Testis (tissue), 2 donors: ENCODE measurements at regions not wholly inside any gene's neighbourhood (a gene's known extent, or its start where the extent isn't known, plus 50 kb on each side); places are given as distances from the start of the nearest gene placed in this dataset.

Experiments
- DNase-seq: peaks from one replicate; pipeline ENCODE4 v3.0.0-alpha.2; 2019
- H3K27ac ChIP-seq, 2 donors: fragments of 200-600 bp; sonication (generic); one replicate each; pipeline ENCODE4 v1.5.1; 2019
- H3K27me3 ChIP-seq: fragments of 200-600 bp; sonication (generic); one replicate; pipeline ENCODE4 v1.5.1; 2019
- H3K36me3 ChIP-seq: fragments of 200-600 bp; sonication (generic); one replicate; pipeline ENCODE4 v1.5.1; 2017; ENCODE audit warnings: low read depth; ENCODE audit errors: missing control alignments
- H3K4me1 ChIP-seq: fragments of 200-600 bp; sonication (generic); one replicate; pipeline ENCODE4 v1.5.1; 2019
- H3K4me3 ChIP-seq, 2 donors: fragments of 200-600 bp; sonication (generic); one replicate each; pipeline ENCODE4 v1.5.1; 2017 to 2019
- H3K9me3 ChIP-seq: fragments of 200-600 bp; sonication (generic); one replicate; pipeline ENCODE4 v1.5.1; 2017
- POLR2A ChIP-seq: fragments of 450-650 bp; IDR thresholded peaks from one replicate; pipeline ENCODE4 v1.6.1; 2017; ENCODE audit warnings: antibody characterized with exemption, mild to moderate bottlenecking, moderate library complexity
- WGBS, 2 donors: methylation state at CpG; one replicate each; pipeline ENCODE4 v1.1.5; 2018; 5-methylcytosine and 5-hydroxymethylcytosine counted together
- intact Hi-C: fragments of 100-400 bp; cut with DNase I; formaldehyde crosslinking; loops from one replicate; pipeline ENCODE4 v1.15.1; 2023; ENCODE audit warnings: low total_unique reads
- TF ChIP-seq, protein P1 (sequence below), 3 experiments: fragments of 450-650 bp in 2 of 3; fragments of 200-600 bp in 1 of 3; sonication (generic) in 1 of 3; IDR thresholded peaks; one replicate each; pipeline ENCODE4 v1.5.1; 2016 to 2019; ENCODE audit warnings: antibody characterized with exemption in 3 of 3, mild to moderate bottlenecking in 2 of 3, moderate library complexity in 1 of 3

DNA sequence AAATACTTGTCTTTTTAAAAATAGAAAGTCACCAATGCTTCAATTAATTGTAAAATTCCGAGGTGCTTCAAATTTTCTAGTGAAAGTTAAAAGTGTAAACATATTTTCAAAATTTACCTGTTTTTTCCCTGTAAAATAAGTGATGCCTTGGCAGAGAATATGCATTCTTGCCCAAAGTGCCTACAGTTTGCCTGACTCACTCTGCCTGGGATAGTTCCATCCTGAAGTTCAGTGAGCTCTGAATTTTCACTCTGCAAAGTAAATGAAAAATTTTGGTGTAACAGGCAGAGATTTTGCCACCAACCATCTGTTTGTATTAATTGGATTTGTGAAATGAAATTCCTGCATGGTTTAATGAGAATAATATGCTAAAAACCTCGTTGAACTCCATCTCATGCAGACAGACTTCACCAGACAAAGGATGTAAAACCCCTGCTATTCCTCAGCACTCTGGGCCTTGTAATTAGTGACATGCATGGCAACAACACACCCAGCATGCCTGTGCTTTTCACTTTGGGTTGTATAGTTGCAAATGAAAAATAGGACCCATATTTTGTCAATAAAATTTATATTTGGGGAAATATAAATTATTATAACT, 117.4 kb upstream of the GNAI1 start:
- no peak for DNase-seq
- Histone ChIP-seq H3K27me3 (no peaks in the 10 kb centered on the region), H3K4me3 (no peak overlapping the region), H3K36me3 (no peaks in the 10 kb centered on the region), H3K4me1 (no peaks in the 10 kb centered on the region), H3K27ac (no peak overlapping the region), H3K9me3 (no peaks in the 10 kb centered on the region)
- WGBS, 2 donors = 68 to 74% methylated on average over 2 of the region's 2 CpGs
- intact Hi-C loops = no loop called here
- TF ChIP-seq, protein P1, sequence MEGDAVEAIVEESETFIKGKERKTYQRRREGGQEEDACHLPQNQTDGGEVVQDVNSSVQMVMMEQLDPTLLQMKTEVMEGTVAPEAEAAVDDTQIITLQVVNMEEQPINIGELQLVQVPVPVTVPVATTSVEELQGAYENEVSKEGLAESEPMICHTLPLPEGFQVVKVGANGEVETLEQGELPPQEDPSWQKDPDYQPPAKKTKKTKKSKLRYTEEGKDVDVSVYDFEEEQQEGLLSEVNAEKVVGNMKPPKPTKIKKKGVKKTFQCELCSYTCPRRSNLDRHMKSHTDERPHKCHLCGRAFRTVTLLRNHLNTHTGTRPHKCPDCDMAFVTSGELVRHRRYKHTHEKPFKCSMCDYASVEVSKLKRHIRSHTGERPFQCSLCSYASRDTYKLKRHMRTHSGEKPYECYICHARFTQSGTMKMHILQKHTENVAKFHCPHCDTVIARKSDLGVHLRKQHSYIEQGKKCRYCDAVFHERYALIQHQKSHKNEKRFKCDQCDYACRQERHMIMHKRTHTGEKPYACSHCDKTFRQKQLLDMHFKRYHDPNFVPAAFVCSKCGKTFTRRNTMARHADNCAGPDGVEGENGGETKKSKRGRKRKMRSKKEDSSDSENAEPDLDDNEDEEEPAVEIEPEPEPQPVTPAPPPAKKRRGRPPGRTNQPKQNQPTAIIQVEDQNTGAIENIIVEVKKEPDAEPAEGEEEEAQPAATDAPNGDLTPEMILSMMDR (IDR thresholded peaks at IDR 0.05) = no peak

DNA sequence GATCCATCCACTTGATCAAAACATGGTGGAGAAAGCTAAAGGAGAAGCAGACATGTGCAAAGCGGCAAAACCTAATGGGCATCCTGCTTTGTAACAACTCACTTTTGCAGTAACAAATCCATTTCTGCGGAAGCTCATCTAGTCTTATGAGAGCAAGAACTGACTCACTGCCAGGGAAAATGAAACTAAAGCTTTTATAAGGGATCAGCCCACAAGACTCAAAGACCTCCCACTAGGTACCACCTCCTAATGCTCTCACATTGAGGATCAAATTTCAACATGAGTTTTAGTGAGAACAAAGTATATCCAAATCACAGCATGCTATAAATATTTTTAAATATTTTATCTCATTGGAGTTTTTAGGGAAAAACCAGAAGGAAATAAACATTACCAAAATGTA, 120.1 kb upstream of the GNAI1 start:
- no peaks in the 10 kb centered on the region for H3K27me3 ChIP-seq
- H3K36me3 ChIP-seq = no peaks in the 10 kb centered on the region
- no peaks in the 10 kb centered on the region for H3K9me3 ChIP-seq
- TF ChIP-seq, protein P1 (IDR thresholded peaks at IDR 0.05) = no peak
- no peak for TF ChIP-seq POLR2A
- H3K4me1 ChIP-seq = no peaks in the 10 kb centered on the region
- no peak for DNase-seq
- no peak overlapping the region for H3K27ac ChIP-seq
- intact Hi-C loops = no loop called here
- 85 to 89% methylated on average over 2 of the region's 2 CpGs for WGBS, 2 donors
- H3K4me3 ChIP-seq = no peak overlapping the region

DNA sequence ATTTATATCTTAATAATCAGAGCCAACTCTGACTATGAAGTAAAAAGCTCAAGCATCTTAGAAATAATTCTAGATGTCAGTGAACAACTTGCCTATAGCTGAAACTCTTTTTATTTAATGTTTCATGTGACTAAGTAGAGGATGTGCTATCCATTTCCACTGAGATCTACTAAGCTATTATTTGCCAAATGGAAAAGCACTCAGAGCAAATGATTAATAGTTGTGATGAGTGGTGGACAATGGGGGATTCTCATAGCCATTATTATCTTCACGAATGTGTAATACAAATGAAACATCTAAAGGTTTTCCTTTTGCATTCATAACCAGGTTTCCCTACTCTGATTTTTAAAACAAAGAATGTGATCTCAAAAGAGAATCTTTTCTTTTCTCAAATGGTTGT, 126.6 kb upstream of the GNAI1 start:
- intact Hi-C loops = no loop called here
- no peak for DNase-seq
- 62 to 64% methylated on average over 1 of the region's 1 CpG for WGBS, 2 donors

DNA sequence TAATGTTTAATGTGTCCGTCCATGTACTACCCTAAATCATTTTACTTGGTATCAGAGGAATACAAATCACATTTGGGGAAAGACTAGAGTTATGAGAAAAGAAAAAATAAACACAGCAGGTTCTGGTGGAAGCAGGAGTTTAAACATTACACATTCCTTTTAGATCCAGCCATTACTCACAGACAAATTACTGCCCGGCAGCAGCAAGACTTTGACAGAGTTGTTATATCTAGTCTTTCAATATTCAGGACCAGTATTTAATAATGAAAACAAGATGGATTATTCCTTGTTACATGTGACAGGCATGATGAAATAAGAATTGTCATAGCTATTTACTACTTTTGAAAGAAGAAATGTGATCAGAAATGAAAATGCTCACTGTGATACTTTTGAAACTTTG, 131.8 kb upstream of the GNAI1 start:
- TF ChIP-seq POLR2A = no peak
- TF ChIP-seq, protein P1 (IDR thresholded peaks at IDR 0.05) = no peak
- Histone ChIP-seq H3K4me1 (no peaks in the 10 kb centered on the region), H3K27ac (no peak overlapping the region), H3K36me3 (no peaks in the 10 kb centered on the region), H3K9me3 (no peaks in the 10 kb centered on the region), H3K4me3 (no peak overlapping the region), H3K27me3 (no peaks in the 10 kb centered on the region)
- DNase-seq = no peak
- intact Hi-C loops = no loop called here
- 70% methylated on average over 2 of the region's 2 CpGs for WGBS, 2 donors

More for the DNA sequence above, 126.6 kb upstream of the GNAI1 start:
- H3K27me3 ChIP-seq = no peaks in the 10 kb centered on the region
- H3K36me3 ChIP-seq = no peaks in the 10 kb centered on the region
- no peaks in the 10 kb centered on the region for H3K4me1 ChIP-seq
- no peaks in the 10 kb centered on the region for H3K9me3 ChIP-seq
- no peak overlapping the region for H3K4me3 ChIP-seq
- no peak overlapping the region for H3K27ac ChIP-seq
- TF ChIP-seq, protein P1 (IDR thresholded peaks at IDR 0.05) = no peak
- TF ChIP-seq POLR2A = no peak

DNA sequence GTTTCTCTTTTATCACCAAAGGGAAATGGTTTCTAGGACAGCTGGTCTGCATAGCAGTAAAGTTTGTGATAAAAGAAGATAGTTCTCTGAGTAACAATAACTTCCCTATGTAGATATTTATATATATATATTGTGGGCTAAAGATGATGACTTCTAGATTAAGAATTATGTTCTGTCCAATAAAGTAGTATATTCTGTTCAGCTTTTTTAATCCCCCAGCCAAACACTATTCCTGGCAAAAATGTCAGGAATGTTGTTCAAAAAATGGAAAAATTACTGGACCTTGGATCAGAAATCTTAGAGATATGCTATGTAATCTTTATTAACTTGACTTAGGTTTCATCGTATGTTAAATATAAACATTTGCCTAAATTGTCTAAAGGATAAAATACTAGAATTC, 136.3 kb upstream of the GNAI1 start:
- no peak overlapping the region for H3K4me3 ChIP-seq
- H3K9me3 ChIP-seq = no peaks in the 10 kb centered on the region
- H3K4me1 ChIP-seq = no peaks in the 10 kb centered on the region
- no peak for DNase-seq
- intact Hi-C loops = no loop called here
- WGBS, 2 donors = 42 to 44% methylated on average over 1 of the region's 1 CpG
- H3K27ac ChIP-seq = no peak overlapping the region
- TF ChIP-seq POLR2A = no peak
- TF ChIP-seq, protein P1 (IDR thresholded peaks at IDR 0.05) = no peak
- H3K27me3 ChIP-seq = no peaks in the 10 kb centered on the region
- no peaks in the 10 kb centered on the region for H3K36me3 ChIP-seq
